Neural cell (in vitro differentiated cells): ENCODE measurements at regions not wholly inside any gene's neighbourhood (a gene's known extent, or its start where the extent isn't known, plus 50 kb on each side); places are given as distances from the start of the nearest gene placed in this dataset.

ENCODE experiments used
- CTCF ChIP-seq: fragments of 450-650 bp; IDR thresholded peaks from 2 replicates; pipeline ENCODE4 v1.5.1; 2014; ENCODE audit warnings: antibody characterized with exemption, mild to moderate bottlenecking, moderate library complexity; ENCODE audit not compliant: poor library complexity, severe bottlenecking
- EP300 ChIP-seq: fragments of 450-650 bp; conservative IDR thresholded peaks from 2 replicates; pipeline ENCODE4 v1.6.1; 2014; ENCODE audit warnings: antibody characterized with exemption, mild to moderate bottlenecking, moderate library complexity; ENCODE audit not compliant: poor library complexity, severe bottlenecking
- EZH2 ChIP-seq: fragments of 200-600, 300-800 bp; shearing (Covaris generic), sonication (generic); IDR thresholded peaks from 2 replicates; pipeline ENCODE4 v1.6.1; 2014; ENCODE audit warnings: antibody characterized with exemption, low read length, borderline replicate concordance, mild to moderate bottlenecking; ENCODE audit not compliant: insufficient read depth, poor library complexity, severe bottlenecking
- POLR2AphosphoS5 ChIP-seq: IDR thresholded peaks from 2 replicates; pipeline ENCODE4 v1.6.1; 2012
- RAD21 ChIP-seq: fragments of 450-650 bp; conservative IDR thresholded peaks from 2 replicates; pipeline ENCODE4 v1.6.1; 2014; ENCODE audit warnings: antibody characterized with exemption, mild to moderate bottlenecking, moderate library complexity
- REST ChIP-seq: IDR thresholded peaks from 2 replicates; pipeline ENCODE4 v1.6.1; 2012; ENCODE audit warnings: borderline replicate concordance
- SMC3 ChIP-seq: fragments of 450-650 bp; conservative IDR thresholded peaks from 2 replicates; pipeline ENCODE4 v1.6.1; 2014; ENCODE audit warnings: antibody characterized with exemption, mild to moderate bottlenecking, moderate library complexity; ENCODE audit not compliant: poor library complexity

GRCh38 chr10:117603081-117603480 is 60.5 kb downstream of the EMX2 start:
- TF ChIP-seq RAD21 (no peak), CTCF (no peak), EZH2 (no peak), EP300 (no peak), POLR2AphosphoS5 (no peak), SMC3 (no peak), REST (no peak)
